Activated CD4-positive, CD25-positive, alpha-beta regulatory T cell treated with anti-CD3 and anti-CD28 coated beads, Interleukin-2, amount 50 U/mL, for 72 hours (primary cell): ENCODE measurements at regions not wholly inside any gene's neighbourhood (a gene's known extent, or its start where the extent isn't known, plus 50 kb on each side); places are given as distances from the start of the nearest gene placed in this dataset.
"Not testable (repeated sequence)": the region's sequence is repeated elsewhere in the genome, so short reads cannot be mapped to it uniquely, and the experiment has no call there.

Source experiments
- DNase-seq: peaks from one replicate; pipeline ENCODE4 v3.0.0; 2021

DNA sequence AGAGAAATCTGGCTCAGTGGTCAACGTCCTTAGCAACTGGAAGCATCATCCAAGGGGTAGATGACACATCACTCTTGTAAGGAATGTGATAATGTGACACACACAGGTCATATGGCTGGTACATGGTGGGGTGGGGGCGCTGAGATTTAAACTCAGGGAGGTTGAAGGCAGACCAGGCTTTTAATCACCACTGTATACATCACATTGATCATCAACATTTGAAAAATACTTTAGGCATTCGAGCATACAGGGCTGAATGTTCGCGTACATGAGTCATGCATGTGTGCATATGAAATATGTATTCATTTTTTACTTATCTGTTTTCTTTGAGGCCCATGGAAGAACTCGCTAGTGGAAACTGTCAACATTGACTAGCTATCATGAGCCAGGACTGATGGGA, 976.4 kb downstream of the VRK1 start:
- DNase-seq: no peak

GRCh38 chr14:97776890-97777558, 979.8 kb downstream of the VRK1 start:
- no peak for DNase-seq

DNA sequence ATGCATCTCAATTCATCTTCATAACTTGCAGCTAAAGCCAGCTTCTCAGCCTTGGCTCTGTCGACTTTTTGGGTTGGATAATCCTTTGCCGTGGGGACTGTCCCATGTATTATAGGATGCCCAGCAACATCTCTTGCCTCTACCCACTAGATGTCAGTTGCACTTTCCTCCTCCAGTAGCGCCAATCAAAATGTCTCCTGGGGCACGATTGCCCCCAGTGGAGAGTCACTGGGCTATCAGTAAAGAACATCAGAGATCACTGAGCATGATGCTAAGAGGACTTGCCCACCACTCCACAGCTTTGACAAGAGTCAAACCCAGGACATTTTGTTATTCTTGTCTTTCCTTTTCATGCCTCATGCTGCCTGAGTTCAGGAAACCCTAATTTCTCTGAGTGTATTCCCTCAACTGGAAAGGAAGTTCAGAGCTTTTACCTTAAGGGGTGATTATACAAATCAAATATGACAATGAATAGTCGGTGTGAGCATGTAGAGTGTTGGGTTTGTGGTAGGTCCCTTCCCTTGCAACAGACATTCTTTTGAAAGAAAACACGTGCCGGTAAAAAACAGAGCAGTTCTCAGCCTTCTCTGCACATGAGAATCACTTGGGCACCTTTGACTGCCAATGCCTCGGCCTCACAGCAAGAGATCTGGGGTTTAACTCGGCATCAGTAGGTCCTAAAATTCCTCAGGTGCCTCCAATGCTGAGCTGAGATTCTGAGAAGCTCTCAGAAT, 980.6 kb downstream of the VRK1 start:
- no peak for DNase-seq

DNA sequence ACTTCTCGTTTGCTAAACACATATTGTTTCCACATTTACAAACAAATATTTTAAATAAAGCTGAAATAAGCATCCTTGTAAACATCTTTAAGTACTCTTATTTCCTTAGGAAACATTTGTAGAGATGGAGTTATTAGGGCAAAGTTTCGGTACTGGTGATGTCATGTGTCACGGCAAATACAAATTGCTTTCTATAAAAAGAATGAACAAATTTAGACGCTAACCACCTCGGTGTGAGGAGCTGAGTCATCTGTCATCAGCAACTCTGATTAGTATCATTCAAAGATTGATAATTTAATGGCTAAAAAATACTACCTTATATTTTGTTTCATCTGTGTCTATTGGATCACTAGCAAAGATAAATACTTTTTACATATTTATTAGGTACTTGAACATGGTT, 982.0 kb downstream of the VRK1 start:
- no peak for DNase-seq

DNA sequence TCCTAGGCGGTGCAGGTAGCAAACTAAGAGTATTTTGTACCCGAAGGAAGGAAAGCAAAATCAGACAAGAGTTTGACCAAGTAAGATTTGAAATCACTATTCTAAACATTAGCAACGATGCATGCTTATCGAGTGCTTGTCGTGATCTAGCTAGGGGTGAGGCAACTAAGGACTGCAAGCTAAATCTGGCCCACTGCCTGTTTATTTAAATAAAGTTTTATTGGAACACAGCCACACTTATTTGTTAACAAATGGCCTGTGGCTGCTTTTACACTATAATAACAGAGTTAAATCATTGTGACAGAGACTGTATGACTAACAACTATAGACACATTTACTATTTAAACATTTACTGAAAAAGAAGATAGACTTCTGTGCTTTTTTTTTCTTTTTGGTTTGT, 983.6 kb downstream of the VRK1 start:
- no peak for DNase-seq

GRCh38 chr14:97781961-97782360, 984.8 kb downstream of the VRK1 start:
- no peak for DNase-seq

DNA sequence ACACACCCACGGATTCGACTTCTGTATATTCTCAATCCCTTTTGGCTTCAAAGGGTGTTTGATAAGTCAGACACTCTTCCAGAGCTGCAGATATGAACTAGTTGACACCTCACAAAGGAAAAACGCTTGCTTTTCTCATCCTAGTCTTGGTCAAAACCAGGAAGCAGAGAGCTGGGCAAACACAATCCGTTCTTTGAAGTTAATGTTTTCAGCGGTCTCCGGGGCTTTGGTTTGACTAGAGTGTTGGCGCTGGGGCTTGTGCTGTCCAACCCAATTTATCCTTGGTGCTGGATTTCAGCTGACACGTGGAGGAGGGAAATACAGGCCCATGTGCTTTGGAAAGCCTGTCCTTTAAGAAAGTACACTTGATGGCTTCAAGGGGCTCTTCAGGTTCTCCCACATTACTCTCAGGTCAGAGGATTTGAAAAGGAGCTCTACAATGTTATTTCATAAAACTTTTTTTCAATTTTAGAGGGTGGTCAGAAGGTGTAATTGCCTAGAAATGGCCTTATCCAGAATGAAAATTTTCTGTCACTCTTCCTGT, 985.8 kb downstream of the VRK1 start:
- DNase-seq: no peak

GRCh38 chr14:97785495-97785894, 988.3 kb downstream of the VRK1 start:
- no peak for DNase-seq

DNA sequence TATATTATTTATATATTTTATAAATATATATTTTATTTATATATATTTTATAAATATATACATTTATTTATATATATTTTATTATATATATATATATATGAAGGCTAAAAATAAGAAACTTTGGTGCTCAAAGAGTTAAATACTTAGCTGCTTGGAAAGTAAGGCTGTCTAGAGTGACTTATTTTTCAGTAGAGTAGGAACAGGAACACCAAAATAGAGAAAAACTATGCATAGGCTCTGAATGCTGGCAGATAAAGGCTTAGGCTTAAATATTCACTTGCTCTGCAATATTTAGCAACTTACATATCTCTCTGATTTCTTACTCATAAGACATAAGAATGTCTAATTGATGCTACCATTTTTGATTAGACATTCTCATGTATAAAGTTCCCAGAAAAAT, 991.2 kb downstream of the VRK1 start:
- no peak for DNase-seq

- DNase-seq: no peak
These were observed 991.8 kb downstream of the VRK1 start for GRCh38 chr14:97788846-97789526.

GRCh38 chr14:97791072-97791471, 993.9 kb downstream of the VRK1 start:
- DNase-seq: no peak

GRCh38 chr14:97791906-97792305, 994.7 kb downstream of the VRK1 start:
- no peak for DNase-seq

- no peak for DNase-seq
These were observed 999.3 kb downstream of the VRK1 start for GRCh38 chr14:97796511-97796910.

- DNase-seq: no peak
These were observed 1001.0 kb downstream of the VRK1 start for GRCh38 chr14:97798176-97798575.

DNA sequence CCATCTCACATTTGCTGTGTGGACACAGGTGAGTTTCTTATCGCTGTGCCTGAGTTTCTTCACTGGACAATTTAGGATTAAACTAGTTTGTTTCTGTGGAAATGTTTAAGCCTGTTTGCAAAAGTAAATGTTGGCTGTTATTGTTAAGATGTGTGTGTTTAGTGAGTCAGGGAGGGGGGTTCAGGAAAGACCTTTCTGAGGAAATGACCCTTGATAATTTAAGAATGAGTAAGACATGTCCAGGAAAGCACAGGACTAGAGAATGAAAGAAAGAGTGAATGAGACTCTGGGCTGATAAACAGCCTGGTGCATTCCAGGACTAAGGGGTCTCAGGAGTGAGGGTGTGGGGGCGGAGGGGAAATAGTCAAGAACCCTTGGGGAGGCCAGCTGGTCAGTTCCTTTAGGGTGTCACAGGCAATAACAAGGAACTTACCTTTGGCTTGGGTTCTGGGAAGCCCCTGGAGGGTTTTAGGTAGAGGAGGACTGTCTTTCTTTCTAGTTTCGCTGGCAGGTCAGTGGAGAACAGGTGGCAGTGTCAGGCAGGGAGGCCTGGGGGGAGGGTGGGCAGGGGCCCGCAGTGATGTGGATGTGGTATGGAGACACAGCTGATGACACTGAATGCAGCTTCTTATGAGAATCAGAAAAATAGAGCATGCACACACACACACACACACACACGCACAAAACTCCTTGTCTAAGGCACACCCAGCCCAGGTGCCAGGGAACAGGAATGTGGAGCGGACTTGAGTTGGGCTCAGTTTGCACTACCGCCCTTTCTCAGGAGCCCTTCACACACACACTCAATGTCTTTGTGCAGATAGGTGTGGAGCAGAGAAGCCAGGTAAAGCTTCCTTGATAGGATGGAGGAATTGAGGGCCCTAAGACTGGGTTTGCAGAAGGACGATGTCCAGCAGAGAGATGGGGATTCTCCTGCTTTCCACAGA, 1005.5 kb downstream of the VRK1 start:
- DNase-seq: no peak

DNA sequence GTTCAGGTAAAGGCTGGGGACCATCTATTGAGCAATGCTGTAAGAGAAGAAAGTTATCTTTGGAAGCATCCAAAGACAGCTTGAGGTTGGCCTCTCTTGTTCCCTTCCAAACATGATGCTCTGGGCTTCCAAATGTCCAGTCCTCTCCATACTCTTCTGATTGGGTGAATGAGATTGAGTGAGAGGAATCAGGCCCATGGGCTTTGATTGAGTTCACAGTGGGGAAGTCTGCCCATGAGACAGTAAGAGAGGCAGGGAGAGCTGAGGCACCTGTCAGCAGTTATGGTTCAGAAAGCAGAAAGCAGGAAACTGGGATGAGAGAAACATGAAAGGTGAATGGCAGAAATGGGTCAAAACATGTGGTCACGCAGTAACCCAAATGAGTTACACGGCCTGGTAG, 1006.9 kb downstream of the VRK1 start:
- no peak for DNase-seq

- DNase-seq: no peak
These were observed 1009.7 kb downstream of the VRK1 start for GRCh38 chr14:97806891-97807290.

DNA sequence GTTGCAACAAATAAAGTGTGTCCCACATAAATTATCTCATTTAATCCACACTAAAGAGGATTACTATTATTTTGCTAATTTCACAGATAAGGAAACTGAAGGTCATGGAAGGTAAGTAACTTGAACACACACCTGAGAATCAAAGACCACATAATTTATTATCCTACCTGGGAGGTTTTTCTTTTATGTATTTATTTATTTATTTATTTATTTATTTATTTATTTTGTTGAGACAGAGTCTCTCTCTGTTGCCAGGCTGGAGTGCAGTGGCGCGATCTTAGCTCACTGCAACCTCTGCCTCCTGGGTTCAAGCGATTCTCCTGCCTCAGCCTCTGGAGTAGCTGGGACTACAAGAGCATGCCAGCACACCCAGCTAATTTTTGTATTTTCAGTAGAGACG, 1011.4 kb downstream of the VRK1 start:
- not testable (repeated sequence) for DNase-seq

DNA sequence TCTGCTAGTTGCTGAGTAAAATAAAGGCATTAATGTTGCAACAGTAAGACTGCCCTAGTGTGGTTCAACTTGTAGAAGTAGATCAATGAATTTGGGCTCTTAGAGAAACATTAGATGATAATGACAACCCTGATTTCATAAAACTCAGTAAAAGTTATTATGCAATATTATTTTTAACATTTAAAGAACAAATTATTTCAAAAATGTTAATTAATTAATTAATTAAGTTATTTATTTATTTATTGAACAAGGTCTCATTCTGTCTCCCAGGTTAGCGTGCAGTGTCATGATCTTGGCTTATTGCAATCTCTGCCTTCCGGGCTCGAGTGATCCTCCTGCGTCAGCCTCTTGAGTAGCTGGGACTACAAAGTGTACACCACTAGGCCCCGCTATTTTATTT, 1016.4 kb downstream of the VRK1 start:
- DNase-seq: no peak

- DNase-seq: no peak
These were observed 1023.6 kb downstream of the VRK1 start for GRCh38 chr14:97820781-97821180.

DNA sequence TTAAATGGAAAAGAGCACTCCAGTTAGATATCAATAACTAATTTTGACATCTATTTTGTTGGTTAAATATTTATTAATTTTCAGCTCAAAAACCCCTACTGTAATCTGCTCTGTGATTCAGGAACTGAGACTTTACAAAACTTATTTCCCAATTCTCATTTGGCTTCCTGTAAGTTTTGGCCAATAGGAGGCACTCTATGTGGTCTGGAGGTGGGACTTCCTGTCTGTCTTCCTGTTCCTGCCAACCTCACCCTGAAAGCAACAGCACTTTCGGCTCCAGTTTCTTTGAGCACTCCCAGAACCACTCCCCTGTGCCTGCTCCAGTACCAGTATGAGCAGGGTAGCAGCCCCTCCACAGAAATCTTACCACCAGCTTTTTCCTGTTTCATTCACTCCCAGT, 1027.0 kb downstream of the VRK1 start:
- no peak for DNase-seq

DNA sequence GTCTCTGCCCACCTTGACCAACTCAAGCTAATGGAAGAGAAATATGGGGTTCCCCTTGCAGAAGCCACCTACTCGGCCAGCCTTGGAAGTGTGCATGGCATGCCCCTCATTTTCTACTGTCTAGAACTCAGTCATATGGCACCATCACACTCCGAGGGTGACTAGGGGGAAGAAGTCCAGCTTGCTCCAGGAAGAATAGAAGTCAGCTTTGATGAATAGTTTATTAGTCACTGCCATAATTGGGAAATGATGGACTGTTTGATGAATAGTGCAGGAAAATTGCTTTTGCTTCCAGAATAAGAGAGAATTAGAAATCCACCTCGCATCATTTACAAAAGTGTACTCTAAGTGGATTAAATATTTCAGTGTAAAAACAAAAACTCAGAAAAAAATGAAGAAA, 1030.6 kb downstream of the VRK1 start:
- no peak for DNase-seq

DNA sequence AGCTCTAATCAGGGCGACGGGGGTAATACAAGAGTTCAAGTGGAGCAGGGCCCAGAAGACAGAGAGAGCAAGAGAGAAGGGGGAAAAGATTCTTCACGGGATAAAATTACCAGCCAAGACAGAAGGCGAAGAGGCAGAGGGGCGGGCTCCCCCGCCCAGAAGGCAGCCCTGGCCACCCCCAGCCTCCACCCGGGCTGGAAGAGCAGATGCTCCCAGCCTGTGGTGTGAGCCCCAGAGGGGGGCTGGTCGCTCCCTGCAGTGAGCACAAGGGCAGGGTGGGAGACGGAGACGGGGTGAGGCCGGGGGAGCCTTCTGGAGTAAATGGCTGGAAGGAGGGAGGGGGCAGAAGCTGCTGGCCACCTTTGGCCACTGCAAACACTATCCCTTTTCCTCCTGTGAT, 1035.6 kb downstream of the VRK1 start:
- DNase-seq: no peak
